ENCODE measurements at regions not wholly inside any gene's neighbourhood (a gene's known extent, or its start where the extent isn't known, plus 50 kb on each side); places are given as distances from the start of the nearest gene placed in this dataset.

DNA sequence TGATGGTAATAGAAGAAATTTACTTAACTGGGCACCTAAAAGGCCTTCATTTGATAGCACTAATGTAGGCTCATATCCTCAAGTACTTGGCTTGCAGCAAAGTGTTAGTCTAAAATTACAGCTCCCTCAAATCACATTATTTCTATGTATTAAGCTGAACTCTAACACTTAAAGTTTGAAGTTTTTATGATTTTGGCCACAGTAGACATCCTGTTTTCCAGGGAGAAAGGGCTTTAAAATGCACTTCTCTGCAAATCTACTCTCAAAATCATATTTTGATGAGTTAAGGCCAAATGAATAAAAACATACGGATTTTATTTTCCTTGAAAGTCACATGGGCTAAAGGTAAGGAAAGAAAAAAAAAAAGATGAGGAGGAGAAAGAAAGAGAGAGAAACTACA lies 575.5 kb downstream of the PLPP3 start:
- TF ChIP-seq CTCF (conservative IDR thresholded peaks at IDR 0.05 in 1 of 2, IDR thresholded peaks at IDR 0.05 in 1 of 2; ENCODE audit: low read depth in 1 of 2, low read length in 2 of 2): no peak
- TF ChIP-seq EZH2 (IDR thresholded peaks at IDR 0.05; ENCODE audit: low read length, missing control alignments): no peak
